Suprapubic skin (tissue), 4 donors: ENCODE measurements at regions not wholly inside any gene's neighbourhood (a gene's known extent, or its start where the extent isn't known, plus 50 kb on each side); places are given as distances from the start of the nearest gene placed in this dataset.
"Not testable (repeated sequence)": the region's sequence is repeated elsewhere in the genome, so short reads cannot be mapped to it uniquely, and the experiment has no call there.

Experiments used
- DNase-seq, 2 donors: peaks; one replicate each; pipeline ENCODE4 v3.0.0-alpha.2; 2019; ENCODE audit warnings: low spot score in 2 of 2
- H3K27ac ChIP-seq: fragments of 200-600 bp; sonication (generic); one replicate; pipeline ENCODE4 v1.5.1; 2019
- H3K27me3 ChIP-seq: fragments of 200-600 bp; sonication (generic); one replicate; pipeline ENCODE4 v1.5.1; 2019
- H3K36me3 ChIP-seq: fragments of 200-600 bp; sonication (generic); one replicate; pipeline ENCODE4 v1.5.1; 2019
- H3K4me1 ChIP-seq: fragments of 200-600 bp; sonication (generic); one replicate; pipeline ENCODE4 v1.5.1; 2019
- H3K4me3 ChIP-seq: fragments of 200-600 bp; sonication (generic); one replicate; pipeline ENCODE4 v1.5.1; 2019; ENCODE audit warnings: mild to moderate bottlenecking
- H3K9me3 ChIP-seq: fragments of 200-600 bp; sonication (generic); one replicate; pipeline ENCODE4 v1.5.1; 2019
- EP300 ChIP-seq: sonication (generic); formaldehyde crosslinking; IDR thresholded peaks from one replicate; pipeline ENCODE4 v1.6.1; 2017; ENCODE audit warnings: antibody characterized with exemption
- POLR2A ChIP-seq, 2 donors: fragments of 450-650 bp; IDR thresholded peaks; one replicate each; pipeline ENCODE4 v1.6.1; 2017; ENCODE audit warnings: antibody characterized with exemption in 2 of 2, mild to moderate bottlenecking in 2 of 2, moderate library complexity in 2 of 2
- POLR2AphosphoS5 ChIP-seq, 3 donors: sonication (generic); formaldehyde crosslinking; IDR thresholded peaks; one replicate each; pipeline ENCODE4 v1.6.1; 2017; ENCODE audit warnings: antibody characterized with exemption in 3 of 3
- WGBS: methylation state at CpG from one replicate; pipeline ENCODE4 v1.1.5; 2018; 5-methylcytosine and 5-hydroxymethylcytosine counted together
- TF ChIP-seq, protein P1 (sequence below), 2 donors: fragments of 200-600 bp in 1 of 2; fragments of 450-650 bp in 1 of 2; sonication (generic) in 1 of 2; IDR thresholded peaks; one replicate each; pipeline ENCODE4 v1.5.1; 2016 to 2019; ENCODE audit warnings: antibody characterized with exemption in 2 of 2, mild to moderate bottlenecking in 1 of 2, moderate library complexity in 1 of 2

DNA sequence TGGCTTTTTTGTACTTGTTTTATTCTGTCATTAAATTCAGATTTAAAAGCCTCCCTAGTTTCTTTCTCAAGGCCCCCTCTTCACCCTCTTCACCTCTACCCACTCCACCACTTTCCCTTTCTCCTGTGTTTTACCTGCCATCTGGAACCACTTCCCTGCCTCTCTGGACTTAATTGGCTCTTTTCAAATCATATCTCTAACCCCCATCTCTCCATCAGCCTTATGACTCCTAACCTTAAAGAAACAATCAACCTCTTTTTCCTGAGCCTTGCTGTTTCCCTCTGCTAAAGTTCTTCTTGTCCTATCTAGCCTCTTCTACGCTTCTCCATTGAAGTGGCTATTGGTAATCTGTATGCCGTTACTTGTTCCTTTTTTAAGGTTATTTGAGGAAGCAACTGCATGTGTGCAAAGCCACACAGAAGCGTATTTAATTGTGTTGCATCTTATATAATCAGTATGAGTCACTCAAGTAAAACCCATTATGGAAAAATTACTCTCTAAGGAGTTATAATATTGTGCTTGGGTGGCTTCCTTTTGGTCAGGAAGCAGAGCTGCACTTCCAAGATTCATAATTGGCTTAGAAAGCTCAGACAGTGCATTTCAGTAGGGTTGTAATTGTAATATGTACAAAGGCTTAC lies 653.6 kb upstream of the ITGA1 start:
- Histone ChIP-seq H3K27ac (no peak overlapping the region), H3K27me3 (no peaks in the 10 kb centered on the region), H3K4me3 (no peak overlapping the region), H3K36me3 (no peaks in the 10 kb centered on the region), H3K4me1 (no peaks in the 10 kb centered on the region), H3K9me3 (no peaks in the 10 kb centered on the region)
- no peak for DNase-seq
- WGBS: 54% methylated on average over 3 of the region's 3 CpGs
- TF ChIP-seq POLR2AphosphoS5 (IDR thresholded peaks at IDR 0.05): no peak
- TF ChIP-seq, protein P1, sequence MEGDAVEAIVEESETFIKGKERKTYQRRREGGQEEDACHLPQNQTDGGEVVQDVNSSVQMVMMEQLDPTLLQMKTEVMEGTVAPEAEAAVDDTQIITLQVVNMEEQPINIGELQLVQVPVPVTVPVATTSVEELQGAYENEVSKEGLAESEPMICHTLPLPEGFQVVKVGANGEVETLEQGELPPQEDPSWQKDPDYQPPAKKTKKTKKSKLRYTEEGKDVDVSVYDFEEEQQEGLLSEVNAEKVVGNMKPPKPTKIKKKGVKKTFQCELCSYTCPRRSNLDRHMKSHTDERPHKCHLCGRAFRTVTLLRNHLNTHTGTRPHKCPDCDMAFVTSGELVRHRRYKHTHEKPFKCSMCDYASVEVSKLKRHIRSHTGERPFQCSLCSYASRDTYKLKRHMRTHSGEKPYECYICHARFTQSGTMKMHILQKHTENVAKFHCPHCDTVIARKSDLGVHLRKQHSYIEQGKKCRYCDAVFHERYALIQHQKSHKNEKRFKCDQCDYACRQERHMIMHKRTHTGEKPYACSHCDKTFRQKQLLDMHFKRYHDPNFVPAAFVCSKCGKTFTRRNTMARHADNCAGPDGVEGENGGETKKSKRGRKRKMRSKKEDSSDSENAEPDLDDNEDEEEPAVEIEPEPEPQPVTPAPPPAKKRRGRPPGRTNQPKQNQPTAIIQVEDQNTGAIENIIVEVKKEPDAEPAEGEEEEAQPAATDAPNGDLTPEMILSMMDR (IDR thresholded peaks at IDR 0.05): no peak
- TF ChIP-seq POLR2A (IDR thresholded peaks at IDR 0.05): no peak
- TF ChIP-seq EP300: no peak

GRCh38 chr5:52139888-52140615 lies 647.7 kb upstream of the ITGA1 start:
- H3K36me3 ChIP-seq: no peaks in the 10 kb centered on the region
- no peaks in the 10 kb centered on the region for H3K4me1 ChIP-seq
- no peaks in the 10 kb centered on the region for H3K27me3 ChIP-seq
- H3K4me3 ChIP-seq: no peak overlapping the region
- no peak overlapping the region for H3K27ac ChIP-seq
- WGBS: 34% methylated on average over 3 of the region's 3 CpGs
- TF ChIP-seq POLR2AphosphoS5 (IDR thresholded peaks at IDR 0.05): no peak
- TF ChIP-seq, protein P1 (IDR thresholded peaks at IDR 0.05): no peak
- no peak for TF ChIP-seq EP300
- TF ChIP-seq POLR2A (IDR thresholded peaks at IDR 0.05): no peak
- DNase-seq: no peak
- no peaks in the 10 kb centered on the region for H3K9me3 ChIP-seq

DNA sequence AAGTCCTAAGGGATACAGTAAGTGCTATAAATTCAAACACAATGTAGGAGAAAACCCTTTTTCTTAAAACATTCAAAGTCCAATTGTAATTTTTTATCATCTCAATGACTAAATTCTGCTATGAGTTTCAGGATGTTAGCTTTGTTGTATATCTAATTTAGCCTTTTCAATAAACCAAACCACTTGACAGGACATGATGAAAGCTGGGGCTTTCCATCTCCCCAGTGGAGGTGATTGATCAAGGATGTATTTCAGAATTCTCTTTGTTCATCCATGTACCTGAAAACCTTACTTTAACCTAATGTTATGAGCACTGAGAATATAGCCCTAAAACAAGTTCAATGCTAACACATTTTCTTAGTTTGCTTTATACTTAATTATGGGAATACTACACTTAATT lies 639.0 kb upstream of the ITGA1 start:
- H3K27me3 ChIP-seq: no peaks in the 10 kb centered on the region
- H3K9me3 ChIP-seq: no peaks in the 10 kb centered on the region
- H3K36me3 ChIP-seq: no peaks in the 10 kb centered on the region
- no peak overlapping the region for H3K27ac ChIP-seq
- DNase-seq: no peak
- H3K4me1 ChIP-seq: no peaks in the 10 kb centered on the region
- no peak overlapping the region for H3K4me3 ChIP-seq
- TF ChIP-seq POLR2AphosphoS5 (IDR thresholded peaks at IDR 0.05): no peak
- TF ChIP-seq EP300: no peak
- TF ChIP-seq, protein P1 (IDR thresholded peaks at IDR 0.05): no peak
- TF ChIP-seq POLR2A (IDR thresholded peaks at IDR 0.05): no peak

DNA sequence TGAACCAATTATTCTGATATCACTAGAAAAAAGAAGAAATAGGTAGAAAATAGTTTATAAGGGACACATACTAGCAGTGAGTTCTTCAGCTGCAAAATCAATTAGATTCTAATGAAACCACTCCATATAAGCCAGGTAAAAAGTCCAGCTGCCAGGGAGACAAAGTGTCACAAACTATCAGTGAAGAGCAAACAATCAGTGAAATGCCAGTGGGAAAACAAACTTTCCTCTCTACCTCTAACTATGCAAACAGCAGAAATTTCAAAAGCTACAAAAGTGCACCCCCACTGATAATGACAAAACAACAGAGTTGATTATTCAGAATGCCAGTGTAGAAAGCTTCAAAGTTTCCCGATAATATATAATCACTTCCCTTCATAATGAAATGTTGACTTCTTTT lies 637.2 kb upstream of the ITGA1 start:
- Histone ChIP-seq H3K27ac (no peak overlapping the region), H3K9me3 (no peaks in the 10 kb centered on the region), H3K27me3 (no peaks in the 10 kb centered on the region), H3K36me3 (no peaks in the 10 kb centered on the region), H3K4me1 (no peaks in the 10 kb centered on the region), H3K4me3 (no peak overlapping the region)
- no peak for TF ChIP-seq POLR2AphosphoS5 (IDR thresholded peaks at IDR 0.05)
- TF ChIP-seq, protein P1 (IDR thresholded peaks at IDR 0.05): no peak
- no peak for TF ChIP-seq EP300
- no peak for TF ChIP-seq POLR2A (IDR thresholded peaks at IDR 0.05)
- WGBS: 81% methylated on average over 1 of the region's 1 CpG
- no peak for DNase-seq

DNA sequence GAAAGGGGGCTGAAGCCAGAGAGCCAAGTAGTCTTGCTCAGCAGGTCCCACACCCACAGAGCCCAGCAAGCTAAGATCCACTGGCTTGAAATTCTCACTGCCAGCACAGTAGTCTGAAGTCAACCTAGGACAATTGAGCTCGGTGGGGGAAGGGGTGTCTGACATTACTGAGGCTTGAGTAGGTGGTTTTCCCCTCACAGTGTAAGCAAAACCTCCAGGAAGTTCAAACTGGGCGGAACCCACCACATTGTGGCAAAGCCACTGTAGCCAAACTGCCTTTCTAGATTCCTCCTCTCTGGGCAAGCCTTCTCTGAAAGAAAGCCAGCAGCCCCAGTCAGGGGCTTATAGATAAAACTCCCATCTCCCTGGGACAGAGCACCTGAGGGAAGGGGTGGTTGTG lies 630.9 kb upstream of the ITGA1 start:
- H3K4me1 ChIP-seq, H3K27ac ChIP-seq, H3K36me3 ChIP-seq, H3K27me3 ChIP-seq, H3K9me3 ChIP-seq, DNase-seq, H3K4me3 ChIP-seq: not testable (repeated sequence)
- 77% methylated on average over 2 of the region's 2 CpGs for WGBS

DNA sequence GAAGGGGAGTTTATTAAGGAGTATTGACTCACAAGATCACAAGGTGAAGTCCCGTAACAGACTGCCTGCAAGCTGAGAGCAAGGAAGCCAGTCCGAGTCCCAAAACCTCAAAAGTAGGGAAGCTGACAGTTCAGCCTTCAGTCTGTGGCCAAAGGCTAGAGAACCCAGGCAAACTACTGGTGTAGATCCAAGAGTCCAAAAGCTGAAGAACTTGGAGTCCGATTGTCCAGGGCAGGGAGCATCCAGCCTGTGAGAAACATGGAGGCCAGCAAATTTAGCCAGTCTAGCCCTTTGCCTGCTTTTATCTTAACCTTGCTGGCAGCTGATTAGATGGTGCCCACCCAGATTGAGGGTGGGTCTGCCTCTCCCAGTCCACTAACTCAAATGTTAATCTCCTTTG lies 621.9 kb upstream of the ITGA1 start:
- not testable (repeated sequence) for H3K27ac ChIP-seq, H3K4me3 ChIP-seq, H3K36me3 ChIP-seq, H3K9me3 ChIP-seq, H3K4me1 ChIP-seq, DNase-seq, H3K27me3 ChIP-seq
- 87% methylated on average over 3 of the region's 3 CpGs for WGBS
